CD4-positive, alpha-beta T cell (primary cell): ENCODE measurements at regions not wholly inside any gene's neighbourhood (a gene's known extent, or its start where the extent isn't known, plus 50 kb on each side); places are given as distances from the start of the nearest gene placed in this dataset.

Experiments used
- ATAC-seq: fragments of 200-7000 bp; cut with Tn5 transposase; one replicate; pipeline ENCODE4 v1.10.0; 2022; ENCODE audit warnings: mild to moderate bottlenecking; ENCODE audit not compliant: poor library complexity
- CTCF ChIA-PET: fragments of 350-600 bp; sonication (Branson Sonifier 250); formaldehyde crosslinking; loops from one replicate; lab custom pipeline; 2021; ENCODE audit warnings: antibody characterized with exemption, inconsistent platforms; lab: Charles Lee
- POLR2A ChIA-PET: fragments of 350-600 bp; sonication (Branson Sonifier 250); formaldehyde crosslinking; loops from one replicate; lab custom pipeline; 2021; ENCODE audit warnings: antibody characterized with exemption, inconsistent platforms; lab: Charles Lee
- DNase-seq, 14 experiments: peaks; one replicate each; pipeline ENCODE4 v3.0.0-alpha.2; 2013 to 2020; ENCODE audit warnings: mixed read lengths in 2 of 14
- H3K27ac ChIP-seq, 2 donors: one replicate each; pipeline versions ENCODE4 v1.5.1 to v1.7.0; 2013; ENCODE audit warnings: low read length in 2 of 2, low read depth in 1 of 2, mild to moderate bottlenecking in 1 of 2
- H3K27me3 ChIP-seq, 2 experiments: 1 replicate in 1 of 2; 2 replicates in 1 of 2; pipeline versions ENCODE4 v1.6.1 to v1.7.0; 2013; ENCODE audit warnings: low read length in 2 of 2, control low read depth in 1 of 2, mild to moderate bottlenecking in 1 of 2, moderate library complexity in 1 of 2; ENCODE audit not compliant: insufficient read depth in 2 of 2, control insufficient read depth in 1 of 2
- H3K36me3 ChIP-seq: one replicate; pipeline ENCODE4 v1.6.1; 2013; ENCODE audit warnings: low read length, control low read depth; ENCODE audit not compliant: insufficient read depth
- H3K4me1 ChIP-seq: one replicate; pipeline ENCODE4 v1.6.1; 2013; ENCODE audit warnings: low read length, control low read depth; ENCODE audit not compliant: insufficient read depth
- H3K4me3 ChIP-seq: one replicate; pipeline ENCODE4 v1.5.1; 2013; ENCODE audit warnings: mild to moderate bottlenecking, low read length, moderate library complexity
- H3K9me3 ChIP-seq, 2 experiments: 1 replicate in 1 of 2; 2 replicates in 1 of 2; pipeline versions ENCODE4 v1.6.1 to v1.7.0; 2013; ENCODE audit warnings: low read length in 2 of 2, mild to moderate bottlenecking in 2 of 2, control low read depth in 1 of 2, moderate library complexity in 1 of 2; ENCODE audit not compliant: control insufficient read depth in 1 of 2, insufficient read depth in 1 of 2
- H3K27ac Mint-ChIP-seq: one replicate; pipeline ENCODE4 v1.8.0; 2020; ENCODE audit warnings: mixed read lengths
- H3K27me3 Mint-ChIP-seq: one replicate; pipeline ENCODE4 v1.8.0; 2021; ENCODE audit warnings: mixed read lengths
- H3K36me3 Mint-ChIP-seq: one replicate; pipeline ENCODE4 v1.8.0; 2021; ENCODE audit warnings: low read depth, mixed read lengths
- H3K4me1 Mint-ChIP-seq: one replicate; pipeline ENCODE4 v1.8.0; 2021; ENCODE audit warnings: low read depth, mixed read lengths
- H3K4me3 Mint-ChIP-seq: one replicate; pipeline ENCODE4 v1.8.0; 2020; ENCODE audit warnings: mild to moderate bottlenecking, mixed read lengths
- H3K9me3 Mint-ChIP-seq: one replicate; pipeline ENCODE4 v1.8.0; 2020; ENCODE audit warnings: mixed read lengths
- intact Hi-C, 2 experiments: fragments of 100-400 bp; cut with DNase I in 1 of 2; cut with micrococcal nuclease in 1 of 2; formaldehyde crosslinking; loops; one replicate each; pipeline versions ENCODE4 v1.15.1 to v1.9.0; 2023 to 2025; cut with DNase I, micrococcal nuclease
- TF ChIP-seq, protein P1 (sequence below): fragments of 200-600 bp; IDR thresholded peaks from one replicate; pipeline ENCODE4 v1.8.0; 2022; ENCODE audit warnings: antibody characterized with exemption, mild to moderate bottlenecking

DNA sequence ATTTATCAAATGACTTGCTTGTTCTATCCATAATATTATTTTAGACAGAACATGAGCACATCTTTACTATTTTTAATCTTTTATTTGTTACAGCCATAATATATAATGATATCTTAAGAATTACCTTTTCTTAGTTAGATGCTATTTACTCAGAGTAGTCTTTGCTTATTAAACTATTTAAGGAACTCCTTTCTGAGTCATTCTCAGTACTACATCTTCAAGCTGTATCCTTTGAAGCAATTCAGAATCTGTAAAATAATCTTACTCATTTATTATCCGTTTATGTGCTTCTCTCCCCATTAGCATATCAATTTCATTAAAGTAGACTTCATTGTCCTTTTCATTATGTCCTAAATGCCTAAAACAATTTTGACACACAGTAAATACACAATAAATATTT lies 240.4 kb upstream of the FAR2 start:
- no peak overlapping the region for H3K27ac Mint-ChIP-seq
- H3K4me1 Mint-ChIP-seq: no peaks in the 10 kb centered on the region
- H3K9me3 ChIP-seq: peaks cover 7 to 13% of the 10 kb centered on the region in 2 experiments
- no peak overlapping the region for H3K4me3 Mint-ChIP-seq
- H3K27me3 Mint-ChIP-seq: no peaks in the 10 kb centered on the region
- no peak for DNase-seq
- ATAC-seq: no peak
- H3K27ac ChIP-seq: no peak overlapping the region
- H3K27me3 ChIP-seq: no peaks in the 10 kb centered on the region
- no peak overlapping the region for H3K4me3 ChIP-seq
- TF ChIP-seq, protein P1, sequence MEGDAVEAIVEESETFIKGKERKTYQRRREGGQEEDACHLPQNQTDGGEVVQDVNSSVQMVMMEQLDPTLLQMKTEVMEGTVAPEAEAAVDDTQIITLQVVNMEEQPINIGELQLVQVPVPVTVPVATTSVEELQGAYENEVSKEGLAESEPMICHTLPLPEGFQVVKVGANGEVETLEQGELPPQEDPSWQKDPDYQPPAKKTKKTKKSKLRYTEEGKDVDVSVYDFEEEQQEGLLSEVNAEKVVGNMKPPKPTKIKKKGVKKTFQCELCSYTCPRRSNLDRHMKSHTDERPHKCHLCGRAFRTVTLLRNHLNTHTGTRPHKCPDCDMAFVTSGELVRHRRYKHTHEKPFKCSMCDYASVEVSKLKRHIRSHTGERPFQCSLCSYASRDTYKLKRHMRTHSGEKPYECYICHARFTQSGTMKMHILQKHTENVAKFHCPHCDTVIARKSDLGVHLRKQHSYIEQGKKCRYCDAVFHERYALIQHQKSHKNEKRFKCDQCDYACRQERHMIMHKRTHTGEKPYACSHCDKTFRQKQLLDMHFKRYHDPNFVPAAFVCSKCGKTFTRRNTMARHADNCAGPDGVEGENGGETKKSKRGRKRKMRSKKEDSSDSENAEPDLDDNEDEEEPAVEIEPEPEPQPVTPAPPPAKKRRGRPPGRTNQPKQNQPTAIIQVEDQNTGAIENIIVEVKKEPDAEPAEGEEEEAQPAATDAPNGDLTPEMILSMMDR: no peak
- H3K36me3 ChIP-seq: no peaks in the 10 kb centered on the region
- CTCF ChIA-PET: no interaction called here
- H3K9me3 Mint-ChIP-seq: peaks cover 8% of the 10 kb centered on the region
- intact Hi-C loops: no loop called here
- POLR2A ChIA-PET: no interaction called here
- H3K36me3 Mint-ChIP-seq: no peaks in the 10 kb centered on the region
- no peaks in the 10 kb centered on the region for H3K4me1 ChIP-seq

DNA sequence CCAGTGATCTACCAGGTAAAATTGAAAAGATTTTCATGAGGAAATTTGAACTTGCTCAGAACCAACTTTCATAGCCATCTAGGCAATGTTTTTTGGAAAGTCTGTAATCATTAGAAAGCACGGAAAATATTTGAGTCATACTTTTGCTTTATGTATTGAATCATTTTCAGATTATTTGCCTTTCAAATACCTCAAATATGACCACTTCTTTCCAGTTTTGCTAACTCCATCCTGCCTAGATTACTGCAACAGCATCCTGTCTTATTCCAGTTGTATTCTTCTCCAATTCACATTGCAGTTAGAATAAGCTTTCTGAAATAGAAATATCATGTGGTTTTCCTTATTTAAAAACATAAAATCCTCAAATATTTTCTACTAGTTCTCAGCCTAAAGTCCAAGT lies 239.8 kb upstream of the FAR2 start:
- ATAC-seq: no peak
- H3K9me3 ChIP-seq: peaks cover 7 to 20% of the 10 kb centered on the region in 2 experiments
- no peak overlapping the region for H3K27ac Mint-ChIP-seq
- no peaks in the 10 kb centered on the region for H3K27me3 ChIP-seq
- no peaks in the 10 kb centered on the region for H3K4me1 ChIP-seq
- POLR2A ChIA-PET: no interaction called here
- TF ChIP-seq, protein P1: no peak
- no peak overlapping the region for H3K4me3 Mint-ChIP-seq
- intact Hi-C loops: no loop called here
- peaks cover 6% of the 10 kb centered on the region for H3K9me3 Mint-ChIP-seq
- no peaks in the 10 kb centered on the region for H3K36me3 ChIP-seq
- H3K4me1 Mint-ChIP-seq: no peaks in the 10 kb centered on the region
- H3K27me3 Mint-ChIP-seq: no peaks in the 10 kb centered on the region
- no peaks in the 10 kb centered on the region for H3K36me3 Mint-ChIP-seq
- no peak overlapping the region for H3K27ac ChIP-seq
- CTCF ChIA-PET: no interaction called here
- no peak for DNase-seq
- H3K4me3 ChIP-seq: no peak overlapping the region

DNA sequence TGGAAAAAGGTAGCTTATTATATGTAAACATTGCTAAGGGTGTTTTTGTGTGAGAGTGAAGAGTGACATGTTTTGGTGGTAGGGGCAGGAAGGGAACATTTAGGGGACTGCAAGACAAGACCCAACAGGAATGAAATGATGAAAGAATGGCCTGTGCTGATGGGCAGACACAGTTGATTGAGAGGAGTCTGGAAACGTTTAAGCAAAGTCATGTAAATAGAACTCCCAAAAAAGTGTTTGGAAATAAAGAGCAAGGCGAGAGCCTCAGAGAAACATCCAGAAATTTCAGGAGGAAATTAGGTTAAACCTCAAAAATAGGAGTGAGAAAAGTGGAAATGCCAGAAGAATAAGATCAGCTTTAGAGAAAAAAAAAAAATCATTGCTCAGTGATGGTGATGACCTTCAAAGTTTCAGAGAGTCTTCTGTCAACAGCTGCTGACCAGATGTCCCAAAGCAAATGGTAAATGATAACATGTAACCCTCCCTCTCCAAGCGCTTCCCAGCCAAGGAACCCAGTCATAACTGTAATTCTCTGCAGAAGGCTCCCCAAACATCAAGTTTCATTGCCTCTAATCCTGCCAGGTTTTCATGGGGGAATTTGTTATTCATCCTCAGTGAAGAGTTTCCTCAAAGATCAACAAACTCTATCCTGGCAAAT lies 223.2 kb upstream of the FAR2 start:
- DNase-seq (no peak), ATAC-seq (no peak)
- POLR2A ChIA-PET: no interaction called here
- peaks cover 0 to 8% of the 10 kb centered on the region in 2 experiments for H3K9me3 ChIP-seq
- H3K27me3 ChIP-seq: no peaks in the 10 kb centered on the region
- no peak overlapping the region for H3K4me3 ChIP-seq
- CTCF ChIA-PET: no interaction called here
- no peaks in the 10 kb centered on the region for H3K4me1 ChIP-seq
- Mint-ChIP-seq H3K27ac (no peak overlapping the region), H3K4me3 (no peak overlapping the region), H3K9me3 (peaks cover 9% of the 10 kb centered on the region), H3K27me3 (no peaks in the 10 kb centered on the region), H3K36me3 (no peaks in the 10 kb centered on the region), H3K4me1 (no peaks in the 10 kb centered on the region)
- H3K36me3 ChIP-seq: no peaks in the 10 kb centered on the region
- no peak overlapping the region for H3K27ac ChIP-seq
- TF ChIP-seq, protein P1: no peak
- intact Hi-C loops: no loop called here
